HS-27A (cell line): ENCODE measurements at regions not wholly inside any gene's neighbourhood (a gene's known extent, or its start where the extent isn't known, plus 50 kb on each side); places are given as distances from the start of the nearest gene placed in this dataset.

Experiments used
- DNase-seq: peaks from one replicate; pipeline ENCODE4 v3.0.0-alpha.2; 2012; ENCODE audit warnings: low read depth, missing footprints

GRCh38 chr13:47168618-47169017 is 271.8 kb upstream of the HTR2A start:
- no peak for DNase-seq

GRCh38 chr13:47168066-47168465 is 271.2 kb upstream of the HTR2A start:
- no peak for DNase-seq

DNA sequence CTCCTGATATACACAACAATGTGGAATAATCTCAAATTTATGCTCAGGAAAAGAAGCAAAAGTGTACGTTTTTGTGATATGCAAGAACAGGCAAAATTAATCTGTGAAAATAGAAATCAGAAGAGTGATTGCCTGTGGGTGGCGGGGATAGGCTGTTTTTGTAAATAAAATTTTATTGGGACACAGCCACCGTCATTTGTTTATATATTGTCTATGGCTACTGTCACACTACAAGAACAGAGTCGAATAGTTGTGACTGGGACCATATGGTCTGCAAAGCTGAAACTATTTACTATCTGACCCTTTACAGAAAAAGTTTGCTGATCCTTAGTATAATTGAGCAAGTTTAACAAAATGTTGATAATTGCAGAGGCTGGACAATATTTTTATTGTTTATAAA is 269.5 kb upstream of the HTR2A start:
- DNase-seq: no peak

DNA sequence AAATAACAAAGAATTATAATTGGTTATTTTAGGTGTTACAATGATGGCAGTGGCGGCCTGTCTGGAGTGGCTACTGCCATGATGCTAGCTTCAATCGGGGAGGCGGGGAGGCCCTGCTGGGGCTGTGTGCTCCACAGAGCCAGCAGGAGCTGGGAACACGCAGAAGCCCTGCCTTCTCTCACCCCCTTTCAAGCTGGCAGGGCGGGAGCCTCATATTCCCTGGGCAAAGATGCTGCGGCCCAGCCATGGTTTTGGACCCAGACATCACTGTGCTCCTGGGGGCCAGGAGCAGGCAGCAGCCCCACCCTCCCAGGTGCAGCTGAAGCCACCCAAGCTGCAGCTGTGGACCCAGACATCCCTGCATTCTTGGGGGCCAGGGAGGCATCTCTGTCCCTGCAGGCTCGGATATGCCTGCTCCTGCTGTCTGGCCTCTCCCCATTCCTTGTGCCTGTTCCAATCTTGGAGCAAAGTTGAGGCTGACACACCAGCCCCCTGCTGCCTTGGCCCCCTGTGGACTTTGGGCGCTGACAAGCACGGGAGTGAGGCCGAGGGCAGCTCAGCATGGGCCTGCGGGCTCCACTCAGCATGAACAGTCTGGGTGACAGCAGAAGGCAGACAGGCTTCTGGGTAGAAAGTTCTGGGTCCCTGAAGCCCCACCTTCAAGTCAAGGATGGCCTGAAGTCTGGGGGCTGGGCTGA is 263.1 kb upstream of the HTR2A start:
- DNase-seq: no peak

DNA sequence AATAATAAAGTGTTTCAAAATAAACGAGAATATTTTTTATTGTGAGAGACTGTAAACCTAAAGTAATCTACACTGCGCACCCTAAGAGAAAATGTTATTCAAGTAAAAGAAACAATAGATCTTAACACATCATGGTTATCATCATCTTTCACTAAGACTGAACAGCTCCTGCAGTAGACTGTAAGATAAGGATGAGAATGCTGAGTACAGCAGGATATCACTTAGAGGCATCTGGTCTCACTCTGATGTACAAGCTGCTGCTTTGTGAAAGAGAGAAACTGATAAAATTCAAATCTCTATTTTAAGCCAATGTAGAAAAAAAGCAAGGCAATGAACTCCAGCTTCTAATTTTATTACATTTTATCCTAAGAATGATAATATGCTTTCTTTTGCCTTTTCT is 261.7 kb upstream of the HTR2A start:
- DNase-seq: no peak

DNA sequence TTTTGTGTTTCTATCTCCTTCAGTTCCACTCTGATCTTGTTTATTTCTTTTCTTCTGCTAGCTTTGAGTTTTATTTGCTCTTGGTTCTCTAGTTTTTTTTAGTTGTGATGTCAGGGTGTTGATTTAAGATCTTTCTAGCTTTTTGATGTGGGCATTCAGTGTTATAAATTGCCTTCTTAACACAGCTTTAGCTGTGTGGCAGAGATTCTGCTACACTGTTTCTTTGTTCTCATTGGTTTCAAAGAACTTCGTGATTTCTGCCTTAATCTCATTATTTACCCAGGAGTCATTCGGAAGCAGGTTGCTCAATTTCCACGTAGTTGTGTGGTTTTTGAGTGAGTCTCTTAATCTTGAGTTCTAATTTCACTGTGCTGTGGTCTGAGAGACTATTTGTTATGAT is 251.7 kb upstream of the HTR2A start:
- DNase-seq: no peak

DNA sequence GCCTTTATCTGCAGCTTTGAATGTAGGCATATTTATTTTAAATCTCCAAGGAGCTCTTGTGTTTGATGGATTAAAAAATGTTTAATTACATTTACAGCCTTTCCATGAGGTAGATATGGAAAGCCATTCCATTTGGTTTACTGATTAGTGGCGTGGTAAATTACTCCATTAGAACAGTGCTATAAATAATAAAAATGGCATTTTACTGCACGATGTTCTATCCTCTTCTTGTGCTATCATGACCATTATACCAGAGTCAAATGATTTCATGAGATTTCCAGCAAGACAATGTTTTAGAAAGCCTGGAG is 250.9 kb upstream of the HTR2A start:
- no peak for DNase-seq

DNA sequence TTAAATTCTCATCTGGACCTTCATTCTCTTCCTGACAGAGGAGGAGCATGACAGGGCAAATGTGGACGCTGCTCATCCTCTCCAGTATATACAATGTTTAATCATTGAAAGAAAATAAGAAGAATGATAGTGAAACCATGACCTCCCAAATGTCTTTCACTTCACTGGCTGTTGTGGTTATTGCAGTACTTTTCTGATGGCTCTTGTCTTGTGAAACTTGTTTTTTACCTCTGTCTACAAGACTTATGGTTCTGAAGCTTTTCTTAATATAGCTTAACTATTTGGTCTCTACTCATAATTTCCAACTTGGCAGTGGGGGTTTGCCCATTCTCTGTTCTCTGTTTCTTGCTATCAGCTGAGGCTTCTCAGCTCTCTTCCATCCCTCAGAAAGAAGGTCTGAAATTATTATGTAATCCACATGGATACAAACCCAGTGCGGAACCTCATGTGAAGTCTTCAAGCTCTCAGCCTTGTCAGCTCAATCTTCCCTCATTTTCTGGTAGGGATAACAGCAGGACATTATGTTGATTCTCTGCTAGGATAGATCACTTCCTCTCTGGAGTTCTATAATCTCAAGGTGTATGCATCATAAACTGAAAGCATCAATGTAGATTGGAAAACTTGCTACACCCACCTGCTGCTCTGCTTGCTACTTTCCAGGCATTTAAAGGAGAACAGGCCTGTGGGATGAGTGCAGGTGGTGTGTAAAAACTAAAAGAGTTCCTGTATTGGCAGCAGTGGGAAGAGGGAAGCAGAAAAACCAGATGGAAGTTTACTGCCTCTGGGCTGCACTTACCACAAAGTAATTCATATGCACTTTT is 250.3 kb upstream of the HTR2A start:
- no peak for DNase-seq

DNA sequence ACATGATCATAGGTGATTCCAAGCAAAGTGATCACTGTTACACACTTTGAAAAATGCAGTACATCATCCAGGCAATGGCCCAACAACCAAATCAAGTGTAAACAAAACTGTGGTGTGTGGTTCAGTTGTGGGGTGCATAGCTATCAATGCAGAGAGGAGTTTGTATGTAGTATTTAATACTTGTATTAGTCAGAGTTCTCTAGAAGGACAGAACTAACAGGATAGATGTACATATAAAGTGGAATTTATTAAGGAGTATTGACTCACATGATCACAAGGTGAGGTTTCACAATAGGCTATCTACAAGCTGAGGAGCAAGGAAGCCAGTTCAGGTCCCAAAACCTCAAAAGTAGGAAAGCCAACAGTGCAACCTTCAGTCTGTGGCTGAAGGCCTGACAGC is 249.3 kb upstream of the HTR2A start:
- no peak for DNase-seq

GRCh38 chr13:47144782-47145181 is 247.9 kb upstream of the HTR2A start:
- DNase-seq: no peak

GRCh38 chr13:47142105-47142504 is 245.3 kb upstream of the HTR2A start:
- DNase-seq: no peak

DNA sequence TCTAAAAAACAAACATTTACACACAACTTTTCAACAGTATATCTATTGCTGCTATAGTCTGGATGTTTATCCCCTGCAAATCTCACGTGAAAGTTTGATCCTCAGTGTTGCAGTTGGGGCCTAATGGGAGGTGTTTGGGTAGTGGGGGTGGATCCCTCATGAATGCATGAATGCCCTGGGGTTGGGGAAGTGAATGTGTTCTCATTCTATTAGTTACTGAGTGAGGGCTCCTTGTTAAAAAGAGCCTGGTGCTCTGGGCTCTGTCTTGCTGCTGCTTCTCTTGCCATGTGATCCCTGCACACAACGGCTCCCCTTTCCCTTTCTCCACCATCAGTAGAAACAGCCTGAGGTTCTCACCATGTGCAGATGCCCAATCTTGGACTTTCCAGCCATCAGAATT is 242.7 kb upstream of the HTR2A start:
- no peak for DNase-seq

- DNase-seq: no peak
These were observed 239.7 kb upstream of the HTR2A start for GRCh38 chr13:47136504-47136941.

- DNase-seq: no peak
These were observed 239.1 kb upstream of the HTR2A start for GRCh38 chr13:47135800-47136503.

- DNase-seq: no peak
These were observed 238.2 kb upstream of the HTR2A start for GRCh38 chr13:47134939-47135489.

DNA sequence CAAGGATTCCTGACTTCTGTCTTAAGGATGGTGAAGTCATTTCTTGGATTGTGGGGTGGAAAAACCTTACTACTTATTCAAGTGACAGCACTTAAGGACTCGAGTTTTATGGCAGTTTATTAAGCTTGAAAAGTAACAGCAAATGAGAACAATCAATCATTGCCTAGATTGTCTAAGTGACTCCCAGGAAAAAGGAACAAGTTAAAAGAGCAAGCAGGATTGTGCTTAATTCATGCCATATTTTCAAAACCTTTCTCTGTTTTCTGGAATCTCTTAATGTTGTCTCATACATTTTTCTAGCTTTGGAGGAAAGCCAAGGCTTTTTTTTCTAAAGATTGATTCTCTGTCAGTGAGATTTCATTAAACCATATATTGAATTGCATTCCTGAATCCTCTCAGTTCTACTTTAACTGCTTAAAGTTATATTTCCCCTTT is 236.2 kb upstream of the HTR2A start:
- no peak for DNase-seq

- DNase-seq: no peak
These were observed 232.6 kb upstream of the HTR2A start for GRCh38 chr13:47129461-47129860.

GRCh38 chr13:47126432-47126831 is 229.6 kb upstream of the HTR2A start:
- DNase-seq: no peak

GRCh38 chr13:47121092-47121763 is 224.4 kb upstream of the HTR2A start:
- DNase-seq: no peak

GRCh38 chr13:47120282-47120681 is 223.4 kb upstream of the HTR2A start:
- DNase-seq: no peak

DNA sequence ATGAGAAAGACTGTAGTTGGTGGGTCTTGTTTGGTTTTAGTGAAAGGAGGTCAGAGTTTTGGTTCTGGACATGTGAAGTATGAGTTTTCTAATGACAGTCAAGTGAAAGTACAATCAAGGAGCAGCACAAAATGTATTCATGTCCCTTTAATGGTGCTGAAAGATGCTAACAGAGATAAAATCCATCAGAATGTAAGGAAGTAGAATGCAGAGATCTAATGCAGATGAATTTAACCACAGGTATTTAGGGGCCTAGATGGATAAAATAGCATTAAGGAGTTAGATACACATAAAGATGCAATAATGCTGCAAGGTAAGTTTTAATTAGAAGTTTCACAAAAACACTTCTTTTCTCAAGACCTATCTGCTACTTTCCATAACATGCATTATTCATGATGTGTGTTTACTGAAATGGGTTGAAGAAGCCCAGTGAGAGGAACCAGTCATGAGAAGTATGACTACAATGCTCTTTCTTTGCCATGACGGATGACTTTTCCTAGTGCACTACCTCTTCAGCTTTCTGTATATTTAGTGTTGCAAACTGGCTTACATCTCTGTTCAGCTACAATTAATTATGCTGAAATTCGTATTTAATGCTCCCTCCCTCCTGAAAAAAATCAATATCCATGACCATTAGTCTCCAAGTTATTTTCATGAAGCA is 222.9 kb upstream of the HTR2A start:
- DNase-seq: no peak

- no peak for DNase-seq
These were observed 220.4 kb upstream of the HTR2A start for GRCh38 chr13:47117268-47117667.
